HEK293 (cell line): ENCODE measurements at regions not wholly inside any gene's neighbourhood (a gene's known extent, or its start where the extent isn't known, plus 50 kb on each side); places are given as distances from the start of the nearest gene placed in this dataset.

ENCODE experiments used
- CTCF ChIA-PET: fragments of 350-600 bp; formaldehyde crosslinking; extraction: SDS; loops from one replicate; lab custom pipeline; 2021; ENCODE audit warnings: antibody characterized with exemption; lab: Yijun Ruan, JAX
- POLR2A ChIA-PET: fragments of 300-600 bp; formaldehyde crosslinking; extraction: SDS; loops from one replicate; lab custom pipeline; 2020; ENCODE audit warnings: antibody characterized with exemption, inconsistent platforms; lab: Yijun Ruan, JAX
- H3K27ac ChIP-seq: fragments of 200-500 bp; sonication (Bioruptor generic); 2 replicates; pipeline ENCODE4 v1.5.1; 2014; ENCODE audit warnings: low read depth, low read length, control low read depth, inconsistent platforms; ENCODE audit errors: extremely low read depth
- H3K36me3 ChIP-seq, 2 experiments: fragments of 200-500 bp in 1 of 2; sonication (Bioruptor generic) in 1 of 2; 1 replicate in 1 of 2; 2 replicates in 1 of 2; pipeline ENCODE4 v1.5.1; 2014 to 2017; ENCODE audit warnings: inconsistent platforms in 2 of 2, low read length in 2 of 2; ENCODE audit not compliant: control insufficient read depth in 2 of 2, insufficient read depth in 1 of 2
- H3K4me1 ChIP-seq: fragments of 200-500 bp; sonication (Bioruptor generic); 2 replicates; pipeline ENCODE4 v1.5.1; 2014; ENCODE audit warnings: mild to moderate bottlenecking, low read length, inconsistent platforms; ENCODE audit not compliant: control insufficient read depth, insufficient read depth
- H3K4me3 ChIP-seq: 2 replicates; pipeline ENCODE4 v1.5.1; 2011; ENCODE audit warnings: low read depth, mild to moderate bottlenecking, control low read depth, low read length, moderate library complexity
- H3K9me3 ChIP-seq: fragments of 200-500 bp; sonication (Bioruptor generic); 2 replicates; pipeline ENCODE4 v1.5.1; 2014; ENCODE audit warnings: low read depth, low read length, inconsistent platforms; ENCODE audit not compliant: control insufficient read depth, insufficient read depth
- CTCF ChIP-seq: fragments of 450-650 bp; formaldehyde crosslinking; IDR thresholded peaks from 2 replicates; pipeline ENCODE4 v1.5.1; 2016; ENCODE audit warnings: missing biosample characterization, missing genetic modification characterization
- PBX3 ChIP-seq: sonication (generic); formaldehyde crosslinking; IDR thresholded peaks from 2 replicates; pipeline ENCODE4 v1.8.1; 2022; ENCODE audit warnings: mild to moderate bottlenecking, moderate library complexity, missing genetic modification reagents
- PRDM2 ChIP-seq: fragments of 450-650 bp; formaldehyde crosslinking; IDR thresholded peaks from 2 replicates; pipeline ENCODE4 v1.5.1; 2016; ENCODE audit warnings: missing biosample characterization, missing genetic modification characterization, borderline replicate concordance
- ZNF121 ChIP-seq: fragments of 450-650 bp; formaldehyde crosslinking; IDR thresholded peaks from 2 replicates; pipeline ENCODE4 v1.5.1; 2016; ENCODE audit warnings: missing biosample characterization, missing genetic modification characterization
- TF ChIP-seq, protein P1 (sequence below): fragments of 450-650 bp; formaldehyde crosslinking; IDR thresholded peaks from 2 replicates; pipeline ENCODE4 v1.5.1; 2016; ENCODE audit warnings: missing biosample characterization, missing genetic modification characterization

DNA sequence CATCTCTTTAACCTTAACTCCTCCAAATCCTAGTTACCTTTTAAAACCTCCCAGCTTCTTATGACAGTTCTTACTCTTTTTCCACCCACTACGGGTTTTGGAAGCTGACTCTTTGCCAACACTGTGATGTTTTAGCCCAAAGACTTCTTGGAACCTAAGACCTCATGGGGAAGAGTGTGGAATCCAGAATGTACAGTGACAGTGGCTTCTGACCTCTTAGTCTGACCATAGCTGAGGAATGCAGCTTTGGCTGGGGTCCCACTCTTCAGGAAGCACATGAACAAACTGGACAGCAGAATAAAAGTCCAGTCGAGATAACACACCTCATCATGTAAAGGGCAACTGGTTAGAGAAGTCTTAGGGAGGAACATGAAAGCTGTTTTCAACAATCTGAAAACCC, 161.1 kb upstream of the PKDCC start:
- H3K4me3 ChIP-seq: no peak overlapping the region

More for the DNA sequence above, 161.1 kb upstream of the PKDCC start:
- POLR2A ChIA-PET: no interaction called here
- Histone ChIP-seq H3K27ac (no peak overlapping the region), H3K36me3 (no peaks in the 10 kb centered on the region), H3K9me3 (no peaks in the 10 kb centered on the region), H3K4me1 (no peaks in the 10 kb centered on the region)
- CTCF ChIA-PET: interaction anchor here (0.6 to 4.1 kb wide), 4 partner anchors 17 to 1332 kb away, joined by 3 to 13 read pairs (median 4); no protein-coding TSS in a partner anchor
- TF ChIP-seq CTCF (tag by site-specific recombination) (no peak), PRDM2 (no peak), ZNF121 (tag by site-specific recombination) (no peak), PBX3 (CRISPR knock-in tag) (no peak)
- TF ChIP-seq, protein P1, sequence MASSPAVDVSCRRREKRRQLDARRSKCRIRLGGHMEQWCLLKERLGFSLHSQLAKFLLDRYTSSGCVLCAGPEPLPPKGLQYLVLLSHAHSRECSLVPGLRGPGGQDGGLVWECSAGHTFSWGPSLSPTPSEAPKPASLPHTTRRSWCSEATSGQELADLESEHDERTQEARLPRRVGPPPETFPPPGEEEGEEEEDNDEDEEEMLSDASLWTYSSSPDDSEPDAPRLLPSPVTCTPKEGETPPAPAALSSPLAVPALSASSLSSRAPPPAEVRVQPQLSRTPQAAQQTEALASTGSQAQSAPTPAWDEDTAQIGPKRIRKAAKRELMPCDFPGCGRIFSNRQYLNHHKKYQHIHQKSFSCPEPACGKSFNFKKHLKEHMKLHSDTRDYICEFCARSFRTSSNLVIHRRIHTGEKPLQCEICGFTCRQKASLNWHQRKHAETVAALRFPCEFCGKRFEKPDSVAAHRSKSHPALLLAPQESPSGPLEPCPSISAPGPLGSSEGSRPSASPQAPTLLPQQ (tag by site-specific recombination): no peak
